ENCODE measurements at regions not wholly inside any gene's neighbourhood (a gene's known extent, or its start where the extent isn't known, plus 50 kb on each side); places are given as distances from the start of the nearest gene placed in this dataset.

GRCh38 chr1:163820766-163821165 lies 499.0 kb downstream of the NUF2 start:
- TF ChIP-seq POLR2A (IDR thresholded peaks at IDR 0.05) (no peak), CTCF (IDR thresholded peaks at IDR 0.05) (peak in 1 of 3 experiments; percentile 34)

All from testis (tissue), 2 donors.